ENCODE measurements at regions not wholly inside any gene's neighbourhood (a gene's known extent, or its start where the extent isn't known, plus 50 kb on each side); places are given as distances from the start of the nearest gene placed in this dataset.

DNA sequence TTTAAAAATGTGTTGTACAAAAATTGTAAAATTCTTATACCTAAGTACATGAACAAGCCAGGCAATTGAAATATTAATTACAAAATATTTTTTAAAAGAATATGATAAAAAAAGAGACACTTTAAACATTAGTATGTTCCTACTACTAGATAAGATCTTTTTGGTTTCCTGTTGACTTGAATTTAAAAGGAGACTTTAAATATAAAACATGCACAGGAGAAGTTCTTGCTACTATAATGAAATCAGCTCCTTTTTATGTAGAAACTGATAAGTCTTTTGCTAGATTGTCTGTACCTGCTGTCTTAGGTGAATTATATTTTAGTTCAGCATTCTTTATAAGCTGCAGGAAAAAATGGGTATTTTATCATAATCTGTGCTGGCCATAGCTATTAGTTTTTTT lies 140.2 kb downstream of the TNFSF13B start:
- Histone ChIP-seq H3K36me3 (no peaks in the 10 kb centered on the region), H3K9me3 (no peaks in the 10 kb centered on the region), H3K27ac (no peak overlapping the region), H3K27me3 (replicated peaks; ENCODE audit: insufficient read depth) (no peaks in the 10 kb centered on the region), H3K4me1 (replicated peaks) (no peaks in the 10 kb centered on the region), H3K4me3 (no peak overlapping the region)
- TF ChIP-seq POLR2A (IDR thresholded peaks at IDR 0.05) (no peak), POLR2AphosphoS5 (IDR thresholded peaks at IDR 0.05) (no peak)
- TF ChIP-seq, protein P1, sequence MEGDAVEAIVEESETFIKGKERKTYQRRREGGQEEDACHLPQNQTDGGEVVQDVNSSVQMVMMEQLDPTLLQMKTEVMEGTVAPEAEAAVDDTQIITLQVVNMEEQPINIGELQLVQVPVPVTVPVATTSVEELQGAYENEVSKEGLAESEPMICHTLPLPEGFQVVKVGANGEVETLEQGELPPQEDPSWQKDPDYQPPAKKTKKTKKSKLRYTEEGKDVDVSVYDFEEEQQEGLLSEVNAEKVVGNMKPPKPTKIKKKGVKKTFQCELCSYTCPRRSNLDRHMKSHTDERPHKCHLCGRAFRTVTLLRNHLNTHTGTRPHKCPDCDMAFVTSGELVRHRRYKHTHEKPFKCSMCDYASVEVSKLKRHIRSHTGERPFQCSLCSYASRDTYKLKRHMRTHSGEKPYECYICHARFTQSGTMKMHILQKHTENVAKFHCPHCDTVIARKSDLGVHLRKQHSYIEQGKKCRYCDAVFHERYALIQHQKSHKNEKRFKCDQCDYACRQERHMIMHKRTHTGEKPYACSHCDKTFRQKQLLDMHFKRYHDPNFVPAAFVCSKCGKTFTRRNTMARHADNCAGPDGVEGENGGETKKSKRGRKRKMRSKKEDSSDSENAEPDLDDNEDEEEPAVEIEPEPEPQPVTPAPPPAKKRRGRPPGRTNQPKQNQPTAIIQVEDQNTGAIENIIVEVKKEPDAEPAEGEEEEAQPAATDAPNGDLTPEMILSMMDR (IDR thresholded peaks at IDR 0.05): no peak
- intact Hi-C loops (cut with DNase I): no loop called here
- DNase-seq (ENCODE audit: low spot score): no peak

DNA sequence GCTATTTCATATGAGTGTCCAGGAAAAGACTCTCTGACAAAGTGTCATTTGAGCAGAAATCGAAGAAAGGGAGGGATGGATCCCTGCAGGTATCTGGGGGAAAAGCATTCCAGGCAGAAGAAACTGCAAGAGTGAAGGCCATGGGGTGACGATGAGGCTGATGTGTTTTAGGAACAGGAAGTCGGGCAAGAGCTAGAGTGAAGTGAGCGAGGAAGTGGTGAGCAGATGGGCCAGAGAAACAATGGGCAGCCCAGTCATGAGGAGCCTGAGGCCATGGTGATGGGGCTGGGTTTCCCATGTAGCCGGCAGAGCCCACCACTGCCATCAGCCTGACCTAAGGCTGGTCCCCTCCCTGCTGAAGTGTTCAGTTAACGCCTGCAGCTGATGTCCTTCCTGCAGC lies 150.2 kb downstream of the TNFSF13B start:
- Histone ChIP-seq H3K4me3 (no peak overlapping the region), H3K36me3 (no peaks in the 10 kb centered on the region), H3K4me1 (replicated peaks) (no peaks in the 10 kb centered on the region), H3K27me3 (replicated peaks; ENCODE audit: insufficient read depth) (no peaks in the 10 kb centered on the region), H3K9me3 (no peaks in the 10 kb centered on the region), H3K27ac (no peak overlapping the region)
- DNase-seq (ENCODE audit: low spot score): no peak
- TF ChIP-seq, protein P1 (IDR thresholded peaks at IDR 0.05): no peak
- TF ChIP-seq POLR2A (IDR thresholded peaks at IDR 0.05): no peak
- TF ChIP-seq POLR2AphosphoS5 (IDR thresholded peaks at IDR 0.05): no peak
- intact Hi-C loops (cut with DNase I): no loop called here
- 84% methylated on average over 6 of the region's 6 CpGs for WGBS

DNA sequence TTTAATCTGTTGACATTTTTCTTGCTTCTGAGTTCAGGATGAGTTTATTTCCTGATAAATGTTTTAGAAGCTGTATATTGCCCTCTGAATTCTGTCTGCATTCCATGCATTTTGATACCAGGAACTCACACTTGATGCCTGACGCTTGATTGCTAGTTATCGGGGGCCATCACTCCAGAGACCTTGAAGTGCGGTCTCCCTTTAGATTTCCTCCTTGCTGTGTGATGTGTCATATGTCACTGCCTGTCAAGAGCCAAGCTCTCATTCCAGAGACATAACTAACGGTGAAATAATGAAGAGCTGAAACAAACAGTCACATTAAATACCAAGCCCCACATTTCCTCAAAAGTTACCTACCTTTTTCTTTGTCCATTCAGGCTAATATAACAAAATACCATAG lies 155.5 kb downstream of the TNFSF13B start:
- H3K36me3 ChIP-seq: no peaks in the 10 kb centered on the region
- DNase-seq (ENCODE audit: low spot score): no peak
- 45% methylated on average over 4 of the region's 4 CpGs for WGBS
- intact Hi-C loops (cut with DNase I): no loop called here
- no peaks in the 10 kb centered on the region for H3K27me3 ChIP-seq (replicated peaks; ENCODE audit: insufficient read depth)
- TF ChIP-seq, protein P1 (IDR thresholded peaks at IDR 0.05): no peak
- TF ChIP-seq POLR2A (IDR thresholded peaks at IDR 0.05): no peak
- no peak for TF ChIP-seq POLR2AphosphoS5 (IDR thresholded peaks at IDR 0.05)
- H3K4me3 ChIP-seq: no peak overlapping the region
- no peaks in the 10 kb centered on the region for H3K9me3 ChIP-seq
- no peak overlapping the region for H3K27ac ChIP-seq
- H3K4me1 ChIP-seq (replicated peaks): no peaks in the 10 kb centered on the region

DNA sequence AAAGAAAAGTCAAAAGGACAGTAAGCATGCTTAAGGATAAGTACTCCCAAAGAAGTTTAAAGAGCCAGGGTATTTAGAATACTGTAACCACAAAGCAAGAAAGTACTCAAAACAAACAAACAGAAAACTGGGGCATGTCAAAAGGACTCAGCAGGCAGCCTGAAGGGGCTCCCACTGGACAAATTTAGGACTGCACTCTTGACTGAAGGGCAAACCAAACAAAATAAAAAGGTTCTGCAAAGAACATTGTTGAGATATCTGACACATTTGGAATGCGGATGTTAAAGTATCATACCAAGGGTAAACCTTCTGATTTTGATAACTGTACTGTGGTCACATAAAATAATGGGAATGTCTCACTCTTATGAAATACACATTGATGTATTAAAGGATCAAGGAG lies 157.4 kb downstream of the TNFSF13B start:
- WGBS: 75% methylated on average over 1 of the region's 1 CpG
- DNase-seq (ENCODE audit: low spot score): no peak
- no peak overlapping the region for H3K27ac ChIP-seq
- no peaks in the 10 kb centered on the region for H3K27me3 ChIP-seq (replicated peaks; ENCODE audit: insufficient read depth)
- no peaks in the 10 kb centered on the region for H3K36me3 ChIP-seq
- H3K9me3 ChIP-seq: no peaks in the 10 kb centered on the region
- intact Hi-C loops (cut with DNase I): no loop called here
- TF ChIP-seq POLR2A (IDR thresholded peaks at IDR 0.05): no peak
- no peak for TF ChIP-seq POLR2AphosphoS5 (IDR thresholded peaks at IDR 0.05)
- TF ChIP-seq, protein P1 (IDR thresholded peaks at IDR 0.05): no peak
- no peaks in the 10 kb centered on the region for H3K4me1 ChIP-seq (replicated peaks)
- H3K4me3 ChIP-seq: no peak overlapping the region

DNA sequence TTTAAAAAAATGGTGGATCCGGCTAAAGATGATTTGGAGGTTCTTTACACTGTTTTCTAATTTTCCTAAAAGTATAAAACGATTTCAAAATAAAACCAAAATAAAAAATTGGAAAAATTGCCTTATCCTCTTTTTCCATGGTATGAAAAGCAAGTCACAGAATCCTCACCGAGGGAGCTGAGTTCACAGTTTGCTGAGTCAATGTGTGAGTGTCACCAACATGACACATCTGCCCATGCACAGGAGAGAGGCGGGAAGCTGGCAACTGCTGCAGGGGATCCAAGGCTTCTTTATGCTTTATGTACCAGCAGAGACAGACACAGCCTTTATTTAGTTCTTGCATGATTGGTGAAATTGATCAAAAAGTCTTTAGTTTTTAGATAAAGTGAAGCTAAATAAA lies 157.8 kb downstream of the TNFSF13B start:
- Histone ChIP-seq H3K27ac (no peak overlapping the region), H3K4me1 (replicated peaks) (no peaks in the 10 kb centered on the region), H3K27me3 (replicated peaks; ENCODE audit: insufficient read depth) (no peaks in the 10 kb centered on the region), H3K4me3 (no peak overlapping the region), H3K9me3 (no peaks in the 10 kb centered on the region), H3K36me3 (no peaks in the 10 kb centered on the region)
- DNase-seq (ENCODE audit: low spot score): no peak
- intact Hi-C loops (cut with DNase I): no loop called here
- WGBS: 65% methylated on average over 4 of the region's 4 CpGs
- TF ChIP-seq POLR2A (IDR thresholded peaks at IDR 0.05) (no peak), POLR2AphosphoS5 (IDR thresholded peaks at IDR 0.05) (no peak)
- TF ChIP-seq, protein P1 (IDR thresholded peaks at IDR 0.05): no peak
